Stimulated activated CD4-positive, alpha-beta T cell treated with anti-CD3 and anti-CD28 coated beads, Interleukin-4, amount 100 ng/mL, for 24 hours (primary cell): ENCODE measurements at regions not wholly inside any gene's neighbourhood (a gene's known extent, or its start where the extent isn't known, plus 50 kb on each side); places are given as distances from the start of the nearest gene placed in this dataset.

ENCODE experiments used
- DNase-seq: peaks from one replicate; pipeline ENCODE4 v3.0.0-alpha.2; 2020

DNA sequence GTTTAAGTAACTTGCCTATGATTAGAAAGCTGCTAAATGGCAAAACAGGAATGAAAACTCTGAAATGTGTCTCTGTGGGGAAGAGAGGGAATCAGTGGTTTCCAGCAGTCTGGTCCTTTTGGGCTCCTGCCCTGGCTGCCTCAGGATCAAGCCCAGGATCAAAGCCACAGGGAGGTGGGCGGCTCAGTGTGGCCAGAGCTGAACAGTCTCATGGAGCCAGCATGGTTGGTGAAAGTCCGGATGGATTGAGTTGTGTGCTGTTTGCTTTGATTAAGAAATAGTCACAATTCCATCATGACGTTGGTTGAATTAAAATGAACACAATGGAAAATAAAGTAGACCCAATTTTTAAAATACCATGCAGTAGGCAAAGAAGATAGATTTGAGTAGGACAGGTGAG, 344.2 kb downstream of the LPIN1 start:
- DNase-seq: no peak

DNA sequence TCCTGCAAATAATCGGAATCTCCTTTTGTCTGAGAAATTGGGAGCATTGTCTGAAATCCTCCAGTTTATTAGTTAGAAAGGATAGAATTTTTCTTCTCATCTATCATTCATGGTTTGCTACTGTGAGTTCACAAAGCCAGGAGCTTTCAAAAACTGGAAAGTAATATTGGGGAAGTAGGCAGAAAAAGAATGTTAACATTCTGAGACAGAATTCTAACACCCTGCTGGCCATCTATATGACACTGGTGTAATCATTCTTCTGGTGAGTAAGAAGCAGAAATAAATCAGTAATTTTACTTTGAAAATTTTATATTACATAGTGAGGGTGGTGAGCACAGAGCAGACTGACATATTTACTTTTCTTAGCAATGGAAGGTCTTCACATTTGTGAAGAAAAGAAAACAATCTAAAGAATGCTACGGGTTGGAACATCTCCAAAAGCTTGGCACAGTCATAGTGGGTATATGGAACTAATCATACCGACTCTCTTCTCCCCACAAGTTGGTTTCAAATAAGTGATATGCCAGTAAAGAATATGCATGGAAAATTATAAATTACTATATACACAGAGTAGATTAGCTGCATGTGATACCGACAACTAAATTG, 344.9 kb downstream of the LPIN1 start:
- DNase-seq: no peak

DNA sequence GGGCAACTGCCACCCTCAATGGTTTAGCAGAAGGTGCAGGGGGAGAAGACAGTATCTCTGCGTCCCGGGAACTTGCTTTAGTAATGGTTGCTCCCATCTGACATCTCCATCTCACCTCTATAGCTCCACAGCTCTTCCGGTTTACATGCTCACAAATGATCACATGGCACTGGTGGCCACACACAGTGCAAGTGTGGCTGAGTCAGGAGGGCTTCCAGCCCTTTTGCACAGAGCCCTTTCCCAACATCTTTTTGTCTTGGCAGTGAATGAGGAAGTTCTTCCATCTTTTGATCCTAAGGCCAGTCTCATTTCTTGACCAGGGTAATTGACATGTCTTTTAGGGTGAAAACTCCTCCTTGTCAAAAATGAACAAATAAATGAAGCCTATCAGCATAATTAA, 347.7 kb downstream of the LPIN1 start:
- DNase-seq: no peak

DNA sequence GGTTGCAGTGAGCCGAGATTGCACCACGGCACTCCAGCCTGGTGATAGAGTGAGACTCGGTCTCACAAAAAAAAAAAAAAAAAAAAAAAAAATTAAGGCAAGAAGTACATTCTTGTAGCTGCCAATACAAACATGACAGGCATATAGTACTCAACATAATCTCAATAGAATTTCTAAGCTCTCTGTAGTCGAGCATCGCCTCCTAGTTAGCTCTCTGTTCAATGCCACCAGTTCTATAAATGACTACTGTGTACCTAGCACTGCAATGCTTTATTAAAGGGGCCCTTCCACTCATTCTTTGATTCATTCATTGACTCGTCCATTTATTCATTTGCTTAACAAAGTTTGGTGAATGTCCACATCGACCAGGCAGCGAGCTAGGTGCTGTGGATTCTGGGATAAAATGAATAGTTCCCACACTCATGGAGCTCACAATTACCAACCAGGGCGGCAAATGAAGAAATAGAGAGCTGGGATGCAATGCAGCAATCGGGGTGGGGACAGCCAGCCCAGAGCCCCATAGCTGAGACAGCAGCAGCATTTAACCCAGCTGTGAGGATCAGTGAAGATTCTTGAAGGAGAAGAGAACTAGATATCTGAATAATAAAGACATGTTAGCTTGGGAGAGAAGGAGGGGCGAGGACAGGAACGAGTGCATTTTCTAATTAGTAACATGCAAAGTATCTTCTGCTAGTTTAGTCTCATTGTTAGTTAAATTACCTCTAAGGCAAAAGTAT, 349.8 kb downstream of the LPIN1 start:
- no peak for DNase-seq

DNA sequence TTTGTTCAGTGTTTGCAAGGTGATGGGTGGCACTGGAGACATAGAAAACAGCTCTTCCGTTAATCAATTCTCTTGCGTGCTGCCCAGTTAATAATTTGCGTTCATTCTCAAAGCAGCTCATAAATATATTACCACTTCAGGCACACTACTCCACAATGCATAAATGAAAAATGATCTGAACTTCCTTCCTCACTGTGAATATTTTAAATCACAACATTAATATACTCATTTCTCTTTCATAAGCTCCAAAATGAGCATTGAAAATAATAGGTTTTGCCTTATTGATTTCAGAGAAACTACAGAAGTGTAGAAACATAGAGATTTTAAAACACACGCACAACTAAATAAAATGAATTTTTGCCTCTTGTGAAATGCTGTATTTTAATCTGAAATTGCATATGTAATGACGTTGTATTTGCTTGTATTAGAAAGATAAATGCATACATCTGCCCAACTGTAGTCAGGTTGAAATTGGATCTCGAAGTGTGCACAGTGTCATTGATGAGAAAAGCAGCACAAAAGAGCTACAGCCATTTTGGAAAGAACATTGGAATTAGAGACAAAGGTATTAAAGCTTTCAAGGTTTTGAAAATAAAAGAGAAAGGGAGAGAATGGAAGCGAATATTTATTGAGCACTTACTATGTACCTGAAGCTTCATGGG, 350.5 kb downstream of the LPIN1 start:
- no peak for DNase-seq

DNA sequence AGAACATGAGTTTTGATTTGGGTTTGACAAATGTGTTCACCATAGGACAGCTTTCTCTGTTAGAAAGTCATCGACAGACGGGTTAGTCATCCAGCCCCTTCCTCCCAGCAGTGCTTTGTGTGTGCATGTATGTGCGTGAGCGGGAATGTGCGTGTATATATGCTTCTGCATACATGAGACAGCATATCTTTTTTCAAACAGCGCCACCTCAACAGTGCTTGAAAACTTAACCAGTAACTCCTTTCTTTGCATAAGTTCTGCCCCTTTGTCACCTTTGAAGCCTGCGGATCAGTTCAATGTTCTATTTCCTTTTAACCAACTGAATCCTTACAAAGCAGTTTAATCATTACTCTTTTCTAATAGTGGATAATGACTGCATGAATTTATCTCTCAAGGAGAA, 351.4 kb downstream of the LPIN1 start:
- no peak for DNase-seq

DNA sequence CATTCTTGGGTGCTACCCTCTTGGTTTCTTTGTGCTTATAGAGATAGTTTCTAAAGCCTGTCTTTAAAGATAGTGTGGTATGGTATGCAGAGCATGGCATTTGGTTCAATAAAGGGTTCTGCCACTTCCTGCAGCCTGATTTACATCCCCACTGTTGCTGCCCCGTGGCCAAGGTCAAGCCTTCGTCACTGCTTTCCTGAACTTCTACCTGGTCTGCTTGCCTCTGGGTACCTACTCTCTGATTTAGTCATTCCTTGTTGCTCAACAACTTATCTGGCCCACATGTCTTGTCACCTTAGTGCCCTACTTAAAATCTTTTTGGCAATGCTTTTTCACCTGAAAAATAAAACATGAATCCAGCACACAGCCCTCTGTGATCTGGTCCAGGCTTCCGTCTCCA, 352.9 kb downstream of the LPIN1 start:
- no peak for DNase-seq

DNA sequence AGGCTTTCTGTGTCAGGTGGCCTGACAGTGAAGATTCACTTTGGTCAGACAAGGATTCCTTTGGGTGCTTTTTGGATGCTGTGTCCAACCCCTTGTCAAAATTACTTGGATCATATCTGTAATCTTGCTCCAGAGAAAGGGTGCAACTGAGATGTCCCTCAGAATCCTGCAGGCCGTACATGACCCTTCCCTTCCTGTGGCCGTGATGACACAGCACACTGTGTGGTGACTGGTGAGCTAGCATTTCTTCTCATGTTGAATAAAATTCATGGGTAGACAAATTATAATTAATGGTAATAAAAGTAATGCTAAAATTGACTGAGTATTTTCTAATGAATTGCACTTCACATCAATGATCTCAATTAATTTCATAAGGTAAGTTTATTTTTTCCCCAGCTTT, 356.2 kb downstream of the LPIN1 start:
- DNase-seq: no peak

DNA sequence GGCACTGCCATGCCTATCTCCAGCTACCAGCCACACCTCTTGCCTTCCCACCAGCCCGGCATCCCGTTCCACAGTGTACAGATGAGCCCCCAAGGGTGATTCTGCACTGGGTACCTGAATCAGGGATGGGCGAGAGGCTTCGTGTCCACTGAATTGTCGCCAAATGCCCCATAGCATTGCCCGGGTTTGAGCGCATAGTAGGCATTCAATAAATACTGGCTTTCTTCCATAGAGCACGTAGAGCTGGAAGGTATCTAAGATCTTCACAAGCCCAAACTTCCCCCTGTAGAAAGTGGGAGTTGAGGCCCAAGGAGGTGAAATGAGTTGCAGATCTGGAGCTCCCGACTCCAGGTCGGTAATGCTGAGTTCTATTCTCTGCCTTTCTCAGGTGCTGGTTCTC, 358.7 kb downstream of the LPIN1 start:
- no peak for DNase-seq

DNA sequence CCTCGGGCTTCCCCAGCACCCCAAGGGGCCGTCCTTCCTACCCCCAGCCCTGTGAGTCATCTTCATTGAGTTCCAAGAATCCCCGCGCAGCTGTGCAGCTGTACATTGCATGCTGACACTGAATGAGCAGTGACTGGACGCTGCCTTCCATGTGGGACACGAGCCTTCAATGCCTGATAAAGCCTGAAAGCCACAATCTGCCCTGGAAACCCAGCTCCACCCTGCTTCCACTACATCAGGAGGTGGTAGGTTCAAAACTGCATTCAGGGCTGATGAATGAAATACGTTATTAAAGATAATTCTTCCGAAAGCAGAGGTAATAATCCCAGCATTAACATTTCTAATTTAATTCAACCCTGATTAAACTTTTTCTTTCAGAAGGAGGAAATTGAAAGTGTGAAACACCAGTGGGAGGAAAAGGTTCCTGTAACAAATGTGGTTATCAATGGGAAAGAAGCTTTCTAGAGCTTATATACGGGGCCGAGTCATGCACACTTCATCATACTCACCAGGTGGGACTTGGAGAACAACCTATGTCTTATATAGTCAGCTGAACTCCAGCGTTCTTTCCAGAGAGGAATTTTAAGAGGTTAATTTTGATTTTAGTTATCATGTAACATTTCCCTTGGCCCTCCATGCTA, 360.1 kb downstream of the LPIN1 start:
- DNase-seq: peak; percentile 30

DNA sequence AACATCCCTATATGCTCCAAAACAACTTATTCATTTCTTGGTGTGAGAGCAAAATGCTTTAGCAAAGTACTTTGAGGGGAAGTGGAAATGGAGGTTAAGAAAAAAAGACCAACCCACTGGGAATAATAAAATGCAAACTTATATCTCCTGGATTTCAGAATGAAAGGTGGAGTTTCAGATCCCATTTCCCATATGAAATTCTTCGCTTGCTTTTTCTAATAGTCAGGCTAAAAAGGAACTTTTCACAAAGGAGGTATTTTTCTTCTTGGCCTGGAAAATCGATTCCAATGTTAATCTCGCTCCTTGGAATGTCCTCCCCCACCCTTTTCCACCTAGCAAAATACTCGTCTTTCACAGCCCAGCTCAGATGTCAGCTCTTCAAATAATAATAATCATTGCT, 360.9 kb downstream of the LPIN1 start:
- DNase-seq: no peak

DNA sequence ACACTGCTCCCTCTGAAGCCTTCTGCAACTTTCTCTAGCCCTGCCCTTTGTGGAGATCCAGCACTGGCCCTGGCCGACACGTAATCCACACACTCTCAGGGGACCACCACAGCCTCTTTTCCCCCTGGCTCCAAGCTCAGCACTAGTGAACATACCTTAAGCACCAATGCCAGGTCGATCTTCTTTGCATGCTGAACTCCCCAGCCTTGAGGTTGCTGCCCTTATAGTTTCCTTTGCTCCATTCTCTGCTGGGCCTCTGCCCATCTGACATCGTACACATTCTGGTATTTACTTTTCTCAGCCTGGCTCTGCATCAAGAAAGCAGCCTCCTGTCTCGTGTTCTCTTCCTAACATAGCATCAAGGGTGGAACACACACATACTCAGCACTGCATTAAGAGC, 361.5 kb downstream of the LPIN1 start:
- DNase-seq: no peak

DNA sequence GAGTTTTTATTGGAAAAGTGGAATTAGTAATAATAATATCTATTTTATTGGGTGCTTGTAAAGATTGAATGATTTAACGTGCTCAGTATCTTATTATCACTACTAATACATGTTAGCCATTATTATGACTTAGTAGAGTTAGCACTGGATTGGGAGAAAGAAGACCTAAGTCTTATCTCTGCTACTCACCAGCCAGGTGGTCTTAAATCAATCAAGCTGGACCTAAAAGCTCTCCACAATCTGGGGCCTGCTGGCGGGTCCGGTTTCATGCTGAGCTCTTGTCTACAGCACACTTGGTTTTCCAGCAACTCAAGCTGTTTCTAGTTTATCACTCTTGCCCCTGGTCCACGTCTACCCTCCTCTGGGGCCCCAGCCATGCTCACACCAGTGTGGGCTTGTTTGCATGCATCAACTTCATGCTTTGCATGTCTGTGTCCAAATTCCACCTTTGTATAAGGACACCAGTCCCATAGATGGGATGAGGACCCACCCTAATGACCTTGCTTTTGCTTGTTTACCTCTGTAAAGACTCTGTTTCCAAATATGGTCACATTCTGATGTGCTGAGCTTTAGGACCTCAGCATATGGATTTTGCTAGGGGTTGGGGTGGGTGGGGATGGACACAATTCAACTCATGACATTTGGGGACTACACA, 363.1 kb downstream of the LPIN1 start:
- no peak for DNase-seq

DNA sequence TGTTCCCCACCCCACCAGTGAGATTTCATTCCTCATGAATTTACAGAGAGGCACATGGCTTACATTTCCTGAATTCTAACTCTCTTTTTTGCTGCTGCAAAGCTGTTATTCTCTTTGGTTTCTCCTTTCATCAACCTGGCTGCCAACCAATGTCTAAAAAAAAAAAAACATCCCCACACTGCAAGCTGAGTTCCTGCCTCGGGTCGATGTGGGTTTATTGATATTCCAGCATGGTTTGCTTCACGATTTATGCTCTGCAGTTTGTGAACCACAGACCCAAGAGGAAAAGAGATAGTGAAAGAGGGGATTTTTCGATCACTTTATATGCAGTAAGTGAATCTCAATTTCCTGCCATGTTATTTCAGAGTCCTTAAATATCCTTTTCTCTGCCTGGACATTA, 363.6 kb downstream of the LPIN1 start:
- DNase-seq: no peak

DNA sequence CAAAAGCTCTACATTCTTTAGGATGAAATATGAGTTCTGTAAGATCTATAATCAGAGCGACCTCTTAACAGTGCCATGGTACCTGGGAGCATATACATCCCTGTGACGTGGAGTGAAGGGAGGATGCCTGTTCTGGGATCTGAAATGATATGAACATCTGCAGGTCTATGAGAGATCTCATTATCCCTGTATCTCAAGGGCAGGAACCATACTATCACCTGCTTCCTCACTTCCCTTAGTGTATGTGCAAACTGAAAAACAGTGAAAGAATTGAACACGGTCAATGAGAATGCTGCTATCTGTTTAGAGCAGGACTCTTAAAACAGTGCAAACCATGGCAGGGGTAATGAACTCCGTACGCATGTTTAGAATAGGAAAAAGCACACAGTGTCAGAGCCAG, 364.0 kb downstream of the LPIN1 start:
- no peak for DNase-seq

DNA sequence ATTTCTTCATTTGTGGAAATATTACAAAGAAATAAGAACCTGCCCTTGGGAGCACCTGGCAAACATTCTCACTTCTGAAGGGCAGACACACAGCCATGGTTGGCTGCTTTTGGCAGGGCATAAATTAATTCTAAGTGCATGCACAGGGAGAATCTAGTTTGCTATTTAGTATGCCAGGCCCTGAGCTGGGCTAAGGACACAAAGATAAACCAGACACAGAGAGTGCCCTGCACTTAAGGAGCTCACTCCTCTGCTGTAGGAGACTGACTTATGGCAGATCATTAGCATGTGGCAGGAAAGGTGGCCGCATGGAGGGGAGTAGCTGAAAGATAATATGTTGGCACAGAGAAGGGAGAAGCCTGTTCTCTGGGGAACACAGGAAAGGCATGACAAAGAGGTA, 367.0 kb downstream of the LPIN1 start:
- no peak for DNase-seq

DNA sequence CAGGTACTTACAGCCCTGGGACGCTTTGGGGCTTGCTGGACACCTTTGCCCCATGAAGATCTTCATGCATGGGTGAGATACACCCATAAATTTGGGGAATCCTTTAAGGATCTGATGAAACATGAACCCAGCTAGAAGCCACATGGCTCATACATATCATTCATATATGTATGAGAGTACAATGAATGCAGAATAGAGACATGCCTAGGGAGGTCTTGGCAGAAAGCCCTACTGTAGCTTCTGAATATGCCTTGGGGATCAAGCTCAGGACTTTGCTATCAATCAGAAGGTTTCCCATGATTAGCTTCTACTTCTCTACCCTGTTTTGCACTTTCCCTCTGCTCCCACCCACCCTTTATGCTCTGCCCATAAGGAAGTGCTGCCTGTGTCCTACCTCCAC, 368.4 kb downstream of the LPIN1 start:
- no peak for DNase-seq

DNA sequence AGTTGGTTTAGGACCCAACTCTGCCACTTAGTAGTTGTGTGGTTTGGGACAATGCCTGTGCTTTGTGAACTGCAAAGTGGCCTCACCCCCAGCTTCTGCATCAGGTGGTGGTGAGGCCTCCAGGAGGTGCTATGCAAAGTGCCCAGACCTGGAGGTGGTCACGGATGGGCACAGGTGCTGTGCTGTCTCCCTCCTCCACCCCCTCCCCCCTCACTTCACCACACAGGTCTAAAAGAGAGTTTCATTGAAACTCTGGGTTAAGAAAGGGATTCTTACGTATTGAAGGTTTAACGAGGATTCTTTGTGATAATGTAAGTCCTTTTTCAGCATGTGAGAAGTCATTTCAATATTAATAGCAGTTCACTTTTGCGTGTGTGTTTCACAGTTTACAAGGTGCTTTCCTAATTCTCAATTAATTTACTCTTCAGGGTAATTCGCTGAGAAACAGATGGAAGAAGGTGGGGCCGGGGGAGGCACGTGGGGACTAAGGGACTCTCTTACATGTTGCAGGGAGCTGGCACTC, 369.9 kb downstream of the LPIN1 start:
- no peak for DNase-seq

DNA sequence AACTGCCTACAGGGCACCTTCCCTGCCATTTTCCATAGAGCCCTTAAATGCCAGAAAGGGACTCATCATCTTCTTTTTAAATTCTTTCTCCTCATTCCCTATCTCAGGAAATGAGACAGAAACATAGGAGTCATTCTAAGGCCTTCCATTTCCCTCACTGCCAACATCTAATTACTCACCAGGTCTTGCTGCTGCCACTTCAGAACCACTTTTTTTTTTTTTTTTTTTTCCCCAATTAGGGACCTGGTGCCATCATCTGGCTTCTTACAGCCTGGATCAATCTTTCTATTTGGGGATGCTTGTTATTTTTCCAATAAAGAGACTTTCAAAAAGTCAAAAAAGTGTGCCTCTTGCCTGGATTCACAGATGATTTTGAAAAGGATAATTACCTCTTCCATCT, 373.4 kb downstream of the LPIN1 start:
- no peak for DNase-seq

DNA sequence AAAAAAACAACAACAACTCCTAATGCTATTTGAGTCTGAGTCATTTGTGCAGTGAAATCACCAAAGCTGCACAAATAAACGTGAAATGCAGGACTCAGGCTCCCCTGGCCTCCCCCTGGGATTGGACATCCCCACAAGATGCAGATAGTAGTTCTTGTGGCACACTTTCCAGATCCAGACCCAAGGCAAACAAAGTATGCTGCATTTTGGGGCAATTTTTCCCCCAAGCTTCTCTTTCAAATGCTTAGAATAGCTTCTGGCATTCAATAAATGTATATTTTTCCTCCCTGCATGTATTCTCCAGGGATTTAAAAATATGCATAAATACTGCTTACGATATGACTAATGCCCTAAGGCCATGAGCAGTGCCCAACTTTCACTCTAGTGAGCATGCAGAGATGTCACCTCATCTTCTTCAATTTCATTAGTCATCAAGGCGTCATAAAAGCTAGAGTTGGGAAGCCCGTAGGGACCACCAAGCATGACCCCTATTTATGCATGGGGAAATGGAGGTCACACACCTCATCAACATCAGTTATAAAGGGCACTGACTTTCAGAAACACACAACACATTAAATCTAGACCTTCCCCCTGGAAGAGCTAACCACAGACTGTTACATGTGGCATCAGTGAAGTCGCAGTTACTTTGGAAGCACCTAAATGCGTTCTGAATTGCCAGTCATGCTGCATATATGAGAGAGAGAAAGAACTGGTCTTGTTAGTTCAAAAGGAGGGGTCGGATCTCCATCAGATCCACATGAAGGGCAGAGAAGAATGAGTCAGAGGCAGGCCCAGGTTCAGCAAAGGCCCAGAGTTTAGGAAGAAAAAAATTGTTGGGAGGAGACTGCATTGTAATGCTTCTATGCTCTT, 374.1 kb downstream of the LPIN1 start:
- DNase-seq: no peak

DNA sequence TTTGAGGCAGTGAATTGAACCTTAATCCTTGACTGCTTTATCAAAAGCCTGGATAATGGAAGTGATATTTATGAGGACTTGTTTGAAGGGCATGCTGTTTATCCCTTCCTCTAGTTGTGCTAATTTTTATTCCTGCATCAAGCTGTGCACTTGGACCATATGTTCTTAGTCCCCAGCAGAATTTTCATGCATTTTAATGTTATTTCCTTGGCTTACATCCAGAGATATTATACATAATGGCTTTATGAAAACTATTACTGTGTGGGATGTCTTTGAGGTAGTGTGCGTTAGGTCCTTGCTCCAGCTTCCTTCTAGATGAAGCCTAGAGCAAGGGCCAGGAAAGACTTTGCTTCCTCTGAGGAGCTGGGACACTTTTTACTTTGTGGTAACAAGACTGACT, 378.4 kb downstream of the LPIN1 start:
- no peak for DNase-seq

DNA sequence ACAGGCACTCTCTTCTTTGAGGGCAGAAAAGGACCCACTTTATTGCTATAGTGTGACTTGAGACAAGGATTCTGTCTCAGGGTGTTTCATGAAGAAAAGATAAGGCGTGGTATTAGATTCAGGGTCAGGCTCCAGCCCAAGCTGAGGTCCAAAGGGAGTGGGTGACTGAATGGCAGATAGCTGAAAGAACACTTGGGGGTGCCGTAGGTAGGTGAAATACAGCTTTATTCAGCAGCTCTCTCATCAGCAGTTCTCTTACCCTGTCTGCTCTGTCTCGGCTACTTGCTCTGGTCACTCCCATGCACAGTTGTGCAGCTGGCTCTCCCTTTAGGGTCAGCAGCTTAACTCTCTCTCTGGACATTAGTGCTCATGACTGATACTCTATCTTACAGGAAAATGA, 379.9 kb downstream of the LPIN1 start:
- no peak for DNase-seq
